ENCODE measurements at regions not wholly inside any gene's neighbourhood (a gene's known extent, or its start where the extent isn't known, plus 50 kb on each side); places are given as distances from the start of the nearest gene placed in this dataset.

GRCh38 chr15:70182858-70183695, 85.4 kb upstream of the TLE3 start:
- Histone ChIP-seq H3K4me2 (ENCODE audit: extremely low read depth, insufficient read depth, low read length) (no peak overlapping the region), H3K4me3 (replicated peaks in 1 of 4; ENCODE audit: control extremely low read depth in 1 of 4, insufficient read depth in 1 of 4, low read depth in 3 of 4, low read length in 4 of 4) (no peak overlapping the region), H3K79me2 (ENCODE audit: control insufficient read depth, insufficient read depth, low read length) (no peaks in the 10 kb centered on the region), H3K9ac (ENCODE audit: insufficient read depth, low read length) (no peak overlapping the region), H3K4me1 (ENCODE audit: control insufficient read depth, extremely low read depth, insufficient read depth, low read length) (no peaks in the 10 kb centered on the region), H3K27me3 (ENCODE audit: control insufficient read depth, insufficient read depth, low read length) (peaks cover 5% of the 10 kb centered on the region), H2AFZ (ENCODE audit: low read length) (no peak overlapping the region), H3K27ac (ENCODE audit: insufficient read depth, low read length) (no peak overlapping the region), H4K20me1 (ENCODE audit: control insufficient read depth, extremely low read depth, insufficient read depth, low read length) (no peaks in the 10 kb centered on the region), H3K9me3 (ENCODE audit: control insufficient read depth, insufficient read depth, low read depth, low read length) (no peaks in the 10 kb centered on the region), H3K36me3 (ENCODE audit: control insufficient read depth, insufficient read depth, low read length) (no peaks in the 10 kb centered on the region)
- no peak for TF ChIP-seq CTCF (conservative IDR thresholded peaks at IDR 0.05 in 1 of 2, IDR thresholded peaks at IDR 0.05 in 1 of 2; ENCODE audit: low read depth in 1 of 2, low read length in 2 of 2)
- no peak for TF ChIP-seq EZH2 (IDR thresholded peaks at IDR 0.05; ENCODE audit: low read length, missing control alignments)
- no peak for DNase-seq (ENCODE audit: low read depth in 2 of 2)

GRCh38 chr15:70181626-70182255, 84.0 kb upstream of the TLE3 start:
- no peaks in the 10 kb centered on the region for H3K9me3 ChIP-seq (ENCODE audit: control insufficient read depth, insufficient read depth, low read depth, low read length)
- H3K4me2 ChIP-seq (ENCODE audit: extremely low read depth, insufficient read depth, low read length): no peak overlapping the region
- no peak for TF ChIP-seq EZH2 (IDR thresholded peaks at IDR 0.05; ENCODE audit: low read length, missing control alignments)
- no peak for TF ChIP-seq CTCF (conservative IDR thresholded peaks at IDR 0.05 in 1 of 2, IDR thresholded peaks at IDR 0.05 in 1 of 2; ENCODE audit: low read depth in 1 of 2, low read length in 2 of 2)
- no peaks in the 10 kb centered on the region for H3K36me3 ChIP-seq (ENCODE audit: control insufficient read depth, insufficient read depth, low read length)
- H3K9ac ChIP-seq (ENCODE audit: insufficient read depth, low read length): no peak overlapping the region
- H3K4me1 ChIP-seq (ENCODE audit: control insufficient read depth, extremely low read depth, insufficient read depth, low read length): no peaks in the 10 kb centered on the region
- no peak overlapping the region for H3K4me3 ChIP-seq (replicated peaks in 1 of 4; ENCODE audit: control extremely low read depth in 1 of 4, insufficient read depth in 1 of 4, low read depth in 3 of 4, low read length in 4 of 4)
- H2AFZ ChIP-seq (ENCODE audit: low read length): no peak overlapping the region
- peaks cover 2% of the 10 kb centered on the region for H3K27me3 ChIP-seq (ENCODE audit: control insufficient read depth, insufficient read depth, low read length)
- no peak overlapping the region for H3K27ac ChIP-seq (ENCODE audit: insufficient read depth, low read length)
- no peaks in the 10 kb centered on the region for H4K20me1 ChIP-seq (ENCODE audit: control insufficient read depth, extremely low read depth, insufficient read depth, low read length)
- DNase-seq (ENCODE audit: low read depth in 2 of 2): no peak
- no peaks in the 10 kb centered on the region for H3K79me2 ChIP-seq (ENCODE audit: control insufficient read depth, insufficient read depth, low read length)

- no peak for DNase-seq (ENCODE audit: low read depth in 2 of 2)
- Histone ChIP-seq H3K4me3 (replicated peaks in 1 of 4; ENCODE audit: control extremely low read depth in 1 of 4, insufficient read depth in 1 of 4, low read depth in 3 of 4, low read length in 4 of 4) (no peak overlapping the region), H4K20me1 (ENCODE audit: control insufficient read depth, extremely low read depth, insufficient read depth, low read length) (no peaks in the 10 kb centered on the region), H3K4me1 (ENCODE audit: control insufficient read depth, extremely low read depth, insufficient read depth, low read length) (no peaks in the 10 kb centered on the region), H3K36me3 (ENCODE audit: control insufficient read depth, insufficient read depth, low read length) (no peaks in the 10 kb centered on the region), H3K27me3 (ENCODE audit: control insufficient read depth, insufficient read depth, low read length) (peaks cover 2% of the 10 kb centered on the region), H2AFZ (ENCODE audit: low read length) (no peak overlapping the region), H3K27ac (ENCODE audit: insufficient read depth, low read length) (no peak overlapping the region), H3K9me3 (ENCODE audit: control insufficient read depth, insufficient read depth, low read depth, low read length) (no peaks in the 10 kb centered on the region), H3K79me2 (ENCODE audit: control insufficient read depth, insufficient read depth, low read length) (no peaks in the 10 kb centered on the region), H3K9ac (ENCODE audit: insufficient read depth, low read length) (no peak overlapping the region), H3K4me2 (ENCODE audit: extremely low read depth, insufficient read depth, low read length) (no peak overlapping the region)
- no peak for TF ChIP-seq EZH2 (IDR thresholded peaks at IDR 0.05; ENCODE audit: low read length, missing control alignments)
- TF ChIP-seq CTCF (conservative IDR thresholded peaks at IDR 0.05 in 1 of 2, IDR thresholded peaks at IDR 0.05 in 1 of 2; ENCODE audit: low read depth in 1 of 2, low read length in 2 of 2): no peak
Measured at GRCh38 chr15:70180186-70180875, 82.6 kb upstream of the TLE3 start.
